Fibroblast of skin of right quadriceps (primary cell): ENCODE measurements at regions not wholly inside any gene's neighbourhood (a gene's known extent, or its start where the extent isn't known, plus 50 kb on each side); places are given as distances from the start of the nearest gene placed in this dataset.

Experiments
- DNase-seq: peaks from one replicate; pipeline ENCODE4 v3.0.0-alpha.2; 2013

DNA sequence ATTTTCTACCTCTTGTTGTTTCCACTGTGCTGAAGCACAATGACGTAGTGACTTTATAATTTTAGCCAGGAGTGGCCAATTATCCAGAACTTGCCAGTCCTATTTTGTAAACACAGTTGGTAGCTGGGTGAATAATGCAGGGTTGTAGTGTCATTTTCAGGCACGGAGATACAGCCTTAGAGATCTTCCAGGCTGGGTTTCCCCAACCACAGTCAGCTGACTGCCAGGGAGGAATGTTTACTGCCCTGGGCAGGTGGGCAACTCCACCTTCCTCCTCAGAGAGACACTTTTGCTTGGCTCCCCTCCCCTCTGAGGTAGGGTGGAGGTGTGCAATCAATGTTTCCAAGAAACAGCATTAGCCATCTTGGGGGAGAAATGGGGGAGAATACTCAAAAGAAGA lies 228.1 kb upstream of the NR4A3 start:
- DNase-seq = no peak

DNA sequence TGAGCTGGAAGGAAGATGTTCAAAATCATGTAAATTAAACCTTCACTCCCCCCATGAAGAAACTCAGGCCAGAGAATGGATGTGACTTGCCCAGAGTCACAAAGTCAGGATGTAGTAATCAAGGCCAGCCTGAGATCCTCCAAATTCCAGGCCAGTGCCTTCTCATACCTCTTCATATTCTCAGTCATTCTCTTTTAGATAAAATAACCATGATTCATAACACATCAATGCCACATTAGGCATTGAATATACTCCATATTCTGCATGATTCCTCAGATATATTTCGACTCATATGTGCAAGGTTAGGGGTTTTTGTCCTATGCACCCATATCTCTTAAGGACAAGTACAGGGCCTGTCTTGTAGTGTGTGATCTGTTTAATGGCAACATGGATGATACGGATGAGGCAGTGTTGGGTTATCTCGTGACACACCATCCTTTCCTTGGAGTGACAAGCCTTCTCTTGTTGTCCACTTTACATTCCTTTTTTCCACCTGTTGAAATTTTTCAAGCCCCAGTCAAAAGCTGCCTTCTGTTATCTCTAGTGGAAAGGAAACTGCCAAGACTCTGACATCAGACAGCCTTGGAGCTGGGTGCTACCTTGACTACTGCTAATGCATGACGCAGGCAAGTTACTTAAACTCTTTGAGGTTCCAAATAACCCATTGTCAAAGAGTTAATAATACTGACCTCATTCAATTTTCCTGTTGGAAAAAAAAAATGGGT lies 227.5 kb upstream of the NR4A3 start:
- DNase-seq = no peak

DNA sequence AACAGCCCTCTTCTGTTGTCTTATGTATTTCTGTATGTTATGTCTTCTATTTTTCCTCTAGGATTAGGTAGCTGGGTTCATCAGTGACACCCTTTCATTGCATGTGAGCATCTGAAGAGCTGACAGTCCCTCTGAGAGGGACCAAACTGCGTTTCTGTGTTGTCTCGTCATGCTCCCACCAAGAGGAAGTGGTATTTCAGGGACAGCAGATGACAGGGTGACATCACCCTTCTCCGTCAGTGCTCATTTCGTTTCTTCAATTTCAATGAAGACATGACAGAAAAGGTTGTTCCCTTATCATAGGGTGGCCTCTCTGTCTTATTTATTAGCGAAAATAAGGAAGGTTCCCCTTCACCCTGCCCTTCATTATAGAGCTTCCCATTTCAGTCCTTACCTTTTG lies 225.9 kb upstream of the NR4A3 start:
- no peak for DNase-seq

DNA sequence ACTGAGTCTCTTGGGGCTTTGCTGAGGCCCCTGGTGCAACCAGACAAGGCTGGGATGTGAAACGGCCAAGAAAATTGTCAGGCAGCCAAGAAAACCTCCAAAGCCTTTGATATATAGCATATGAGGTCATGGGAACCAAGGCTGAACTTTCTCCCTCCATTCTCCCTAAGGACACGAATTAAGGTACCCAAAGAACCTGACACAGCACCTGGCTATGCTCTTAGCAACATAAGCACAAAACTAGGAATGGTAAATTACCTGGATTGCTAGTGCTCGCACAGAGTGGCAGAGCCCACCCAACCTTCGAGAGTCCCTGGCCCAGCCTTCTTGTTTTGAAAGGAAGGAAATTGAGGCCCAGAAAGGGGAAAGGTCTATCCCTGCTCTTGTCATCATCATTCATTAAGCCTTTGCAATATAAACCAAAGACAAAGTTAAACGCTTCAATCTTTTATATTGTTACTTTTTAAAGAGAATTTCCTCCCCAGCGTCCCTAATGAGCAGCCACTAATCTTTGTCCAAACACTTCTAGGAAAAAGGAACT lies 220.0 kb upstream of the NR4A3 start:
- DNase-seq = peak; percentile 15

DNA sequence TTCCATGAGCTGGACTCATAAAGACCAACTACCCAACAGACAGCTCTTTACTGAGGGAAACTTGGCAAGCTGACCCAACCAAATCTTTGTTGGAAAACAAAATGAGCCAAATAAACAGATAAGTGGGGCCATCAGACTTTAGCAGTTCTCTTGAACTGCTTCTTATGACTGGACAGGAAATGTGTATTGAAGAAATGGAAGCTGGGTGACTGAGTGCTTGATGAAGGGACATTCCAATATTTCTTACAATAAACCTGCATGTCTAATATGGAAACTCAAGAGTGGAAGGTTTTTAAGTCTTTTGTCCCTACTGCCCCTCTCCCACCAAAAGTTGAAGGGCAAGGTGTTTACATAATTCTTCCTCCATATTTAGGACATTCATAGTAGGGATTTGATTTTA lies 218.8 kb upstream of the NR4A3 start:
- no peak for DNase-seq

DNA sequence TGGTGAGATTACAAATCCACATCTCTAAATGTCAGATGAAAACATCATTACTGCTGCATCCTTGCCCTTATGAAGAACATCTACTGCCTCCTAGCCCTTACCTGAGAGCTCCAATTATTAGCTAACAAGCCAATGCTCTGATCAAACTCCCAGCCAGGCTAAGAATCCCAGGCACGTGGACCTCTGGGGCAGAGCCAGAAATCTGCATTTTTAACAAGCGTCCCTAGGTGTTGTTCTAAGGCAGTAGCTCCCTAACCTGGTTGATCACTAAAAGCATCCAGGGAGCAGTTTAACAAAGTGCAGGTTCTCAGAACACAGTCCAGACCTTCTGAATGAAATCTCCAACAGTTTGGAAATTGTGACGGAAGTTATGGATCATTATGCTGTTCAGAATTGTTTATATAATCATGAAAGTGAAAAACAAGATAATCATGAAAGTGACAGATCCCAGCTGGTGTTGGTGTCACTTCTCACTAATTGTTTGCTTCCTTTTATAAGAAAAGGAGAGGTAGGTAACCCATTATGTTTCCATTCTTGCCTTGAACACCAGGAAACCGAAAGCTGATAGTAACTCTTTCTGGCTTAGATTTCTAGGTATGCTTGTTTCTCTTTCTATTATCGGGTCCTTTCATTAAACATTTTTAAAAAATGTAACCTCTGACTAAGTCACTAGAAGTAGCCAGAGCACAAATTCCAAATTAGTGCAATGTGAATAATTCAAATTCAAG lies 216.5 kb upstream of the NR4A3 start:
- DNase-seq = no peak

DNA sequence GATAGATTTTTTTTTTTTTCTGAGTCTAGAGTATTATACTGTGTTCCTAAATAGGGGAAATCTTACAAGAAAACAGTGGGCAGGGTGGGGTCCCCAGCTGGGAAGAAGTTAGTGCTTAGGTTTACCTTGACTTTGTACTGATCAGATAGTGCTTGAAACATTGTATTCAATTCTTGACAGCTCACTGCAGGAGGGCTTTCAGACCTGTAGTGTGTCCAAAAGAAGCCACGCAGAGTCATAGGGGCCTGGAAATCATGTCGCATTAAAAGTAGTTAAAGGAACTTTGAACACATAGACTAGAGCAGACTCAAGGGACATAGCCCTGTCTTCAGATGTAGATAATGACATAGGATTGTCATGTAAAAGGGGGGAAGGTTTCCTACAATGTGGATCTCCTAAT lies 215.4 kb upstream of the NR4A3 start:
- DNase-seq = no peak

DNA sequence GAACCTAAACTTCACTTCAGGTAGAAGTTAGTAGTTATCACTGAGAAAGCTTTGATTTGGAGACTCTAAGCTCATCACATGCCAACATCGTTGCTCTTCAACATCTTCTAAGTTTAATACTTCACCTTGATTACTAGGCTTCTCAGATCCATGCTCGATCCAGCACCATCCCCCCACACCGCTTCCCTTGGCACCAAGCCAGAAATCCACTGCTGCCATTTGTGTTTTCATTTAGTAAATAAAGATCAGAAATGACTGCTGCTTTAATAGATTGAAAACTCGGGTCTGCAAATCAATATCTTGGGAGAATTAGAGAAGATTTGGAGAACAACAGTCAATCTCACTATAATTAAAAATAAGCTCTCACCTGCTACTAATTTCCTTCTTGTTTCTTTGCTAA lies 214.7 kb upstream of the NR4A3 start:
- DNase-seq = no peak

DNA sequence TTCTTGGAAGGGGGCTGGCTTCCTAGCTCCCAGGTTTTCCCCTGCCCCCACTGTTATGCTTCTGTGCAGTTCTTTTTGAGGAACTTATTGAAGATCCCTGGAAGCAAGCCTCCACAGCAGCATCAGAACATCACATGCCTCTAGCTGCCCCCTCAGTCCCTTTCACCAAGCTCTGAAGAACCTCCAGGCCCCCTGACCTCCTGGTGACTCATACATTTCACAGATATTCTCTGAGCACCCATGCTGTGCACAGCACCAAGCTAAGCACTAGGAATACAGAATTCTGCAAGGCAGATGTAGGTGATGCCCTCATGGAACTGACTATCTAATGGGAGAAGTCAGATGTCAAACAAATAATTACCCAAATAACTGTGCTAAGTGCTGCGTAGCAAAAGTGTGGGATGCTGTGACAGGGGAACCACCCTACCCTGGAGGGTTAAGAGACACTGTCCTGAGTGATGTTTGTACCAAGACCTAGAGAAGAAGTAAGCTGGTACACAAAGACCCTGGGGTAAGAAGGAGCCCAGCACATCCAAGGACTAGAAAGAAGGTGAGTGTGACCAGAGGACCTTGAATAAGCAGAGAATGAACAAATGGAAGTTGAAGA lies 213.7 kb upstream of the NR4A3 start:
- peak; percentile 21 for DNase-seq

DNA sequence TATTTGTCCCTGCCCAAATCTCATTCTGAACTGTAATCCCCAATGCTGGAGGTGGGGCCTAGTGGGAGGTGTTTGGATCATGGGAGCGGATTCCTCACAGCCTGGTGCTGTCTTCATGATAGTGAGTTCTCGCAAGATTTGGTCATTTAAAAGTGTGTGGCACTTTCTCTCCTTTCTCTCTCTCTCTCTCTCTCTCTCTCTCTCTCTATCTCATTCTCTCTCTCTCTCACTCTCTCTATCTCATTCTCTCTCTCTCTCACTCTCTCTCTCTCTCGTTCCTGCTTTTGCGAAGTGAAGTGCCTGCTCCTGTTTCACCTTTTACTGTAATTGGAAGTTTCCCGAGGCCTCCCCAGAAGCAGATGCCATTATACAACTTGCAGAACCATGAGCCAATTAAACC lies 207.3 kb upstream of the NR4A3 start:
- DNase-seq = no peak

DNA sequence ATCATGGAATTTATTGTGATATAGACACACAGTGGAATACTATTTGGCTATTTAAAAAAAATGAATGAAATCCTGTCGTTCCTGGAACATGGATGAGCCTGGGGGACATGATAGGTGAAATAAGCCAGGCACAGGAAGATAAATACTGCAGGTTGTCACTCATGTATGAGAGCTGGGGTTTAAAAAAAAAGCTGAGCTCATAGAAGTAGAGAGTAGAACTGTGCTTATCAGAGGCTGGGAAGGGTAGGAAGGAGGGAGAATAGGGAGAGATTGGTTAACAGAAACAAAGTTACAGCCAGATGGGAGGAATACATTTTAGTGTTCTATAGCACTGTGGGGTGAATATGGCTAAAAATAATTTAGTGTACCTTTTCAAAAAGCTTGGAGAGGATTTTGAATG lies 200.6 kb upstream of the NR4A3 start:
- no peak for DNase-seq

DNA sequence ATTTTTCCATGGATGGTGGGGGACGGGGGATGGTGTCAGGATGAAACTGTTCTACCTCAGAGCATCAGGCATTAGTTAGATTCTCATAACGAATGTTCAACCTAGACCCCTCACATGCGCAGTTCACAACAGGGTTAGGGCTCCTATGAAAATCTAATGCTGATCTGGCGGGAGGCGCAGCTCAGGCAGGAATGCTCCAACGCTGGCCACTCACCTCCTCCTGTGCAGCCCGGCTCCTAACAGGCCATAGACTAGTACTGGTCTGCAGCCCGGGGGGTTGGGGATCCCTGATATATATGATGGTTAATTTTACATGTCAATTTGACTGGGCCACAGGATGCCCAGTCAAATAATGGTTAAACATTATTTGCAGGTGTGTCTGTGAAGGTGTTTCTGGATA lies 199.0 kb upstream of the NR4A3 start:
- no peak for DNase-seq

DNA sequence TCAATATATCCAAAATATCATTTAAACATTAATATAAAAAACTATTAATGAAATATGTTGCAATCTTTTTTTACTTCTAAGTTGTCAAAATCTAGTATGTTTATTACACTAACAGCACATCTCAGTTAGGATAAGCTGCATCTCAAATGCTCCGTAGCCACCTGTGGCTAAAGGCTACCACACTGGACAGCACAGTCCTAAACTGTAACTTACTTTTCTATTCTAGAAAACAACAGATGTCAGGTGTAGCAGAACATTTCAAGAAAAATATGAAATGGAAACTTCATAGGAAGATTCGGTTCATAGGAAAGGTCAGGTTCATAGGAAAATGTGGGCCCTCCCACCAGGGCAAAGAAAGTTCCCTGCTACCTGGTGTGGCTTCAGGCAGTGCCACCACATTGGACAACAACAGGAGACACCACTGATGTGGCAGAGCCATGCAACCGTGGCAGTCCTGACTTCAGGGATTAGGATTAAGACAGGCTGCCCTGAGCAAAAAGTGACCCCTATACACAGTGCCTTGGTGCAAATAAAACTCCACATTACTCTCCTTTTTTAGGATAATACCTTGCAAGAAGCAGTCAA lies 197.8 kb upstream of the NR4A3 start:
- no peak for DNase-seq

DNA sequence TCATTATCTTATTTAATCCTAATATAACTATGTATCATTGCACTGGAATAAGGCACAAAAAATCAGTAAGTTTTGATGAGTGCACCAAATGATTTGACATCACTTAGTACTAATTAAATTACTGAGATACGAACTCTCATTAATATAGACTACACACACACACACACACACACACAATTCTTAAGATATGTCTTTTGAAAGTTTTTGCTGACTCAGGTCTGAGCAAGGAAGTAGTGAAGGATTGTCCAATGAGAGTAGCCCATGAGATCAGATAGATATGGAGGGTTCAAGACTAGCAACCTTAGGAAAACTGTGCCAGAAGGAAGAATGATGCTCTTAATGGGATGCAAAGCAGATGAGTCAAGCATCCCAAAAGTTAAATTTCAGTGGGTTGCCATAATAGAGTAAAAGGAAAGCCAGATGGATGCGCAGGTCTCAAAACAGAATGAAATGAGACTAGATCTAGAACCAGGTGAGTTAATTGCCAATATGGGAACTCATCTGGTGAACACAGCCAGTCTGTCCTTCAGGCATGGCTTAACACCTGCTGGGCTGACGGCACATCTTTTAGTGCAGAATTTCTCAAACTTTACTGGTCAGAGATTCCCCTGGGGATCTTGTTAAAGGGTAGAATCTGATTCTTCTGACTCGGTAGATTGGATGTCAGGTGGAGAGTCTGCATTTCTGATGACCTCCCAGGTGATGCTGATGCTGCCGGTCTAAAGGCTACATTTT lies 197.0 kb upstream of the NR4A3 start:
- DNase-seq = no peak

DNA sequence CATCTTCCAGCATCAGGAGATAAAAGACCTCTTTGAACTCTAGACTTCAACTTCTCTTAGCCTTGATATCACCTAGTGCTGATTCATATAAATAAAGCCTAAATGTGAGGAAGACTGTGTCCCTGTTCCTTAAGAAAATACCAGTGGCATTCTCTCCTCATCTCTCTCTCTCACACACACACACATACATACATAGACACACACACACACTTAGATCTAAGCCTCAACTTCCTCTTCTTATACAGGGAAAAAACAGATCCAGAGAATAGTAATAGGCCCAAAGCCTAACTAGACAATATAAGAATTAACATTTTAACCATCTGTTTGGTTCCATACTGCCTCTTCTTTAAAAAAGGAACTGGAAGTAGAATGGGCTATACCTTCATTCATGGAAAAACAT lies 195.3 kb upstream of the NR4A3 start:
- DNase-seq = no peak

DNA sequence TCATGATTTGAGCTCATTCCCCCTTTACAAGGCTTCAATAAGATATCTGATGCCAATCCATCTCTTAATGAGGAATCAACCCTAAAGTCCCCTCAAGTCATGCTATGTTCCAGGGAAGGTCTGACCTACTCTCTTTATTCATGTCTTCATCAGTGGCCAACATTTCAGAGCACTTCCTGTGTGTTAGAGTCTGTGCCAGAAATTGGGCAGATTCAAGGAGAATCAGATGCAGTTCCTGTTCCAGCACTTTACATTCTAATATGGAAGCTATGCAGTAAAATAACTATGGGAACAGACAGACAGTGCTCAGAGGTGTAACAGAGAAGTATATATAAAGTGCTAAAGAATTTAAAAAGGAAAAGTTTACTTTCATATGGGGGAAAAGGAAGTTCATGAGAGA lies 193.4 kb upstream of the NR4A3 start:
- no peak for DNase-seq

DNA sequence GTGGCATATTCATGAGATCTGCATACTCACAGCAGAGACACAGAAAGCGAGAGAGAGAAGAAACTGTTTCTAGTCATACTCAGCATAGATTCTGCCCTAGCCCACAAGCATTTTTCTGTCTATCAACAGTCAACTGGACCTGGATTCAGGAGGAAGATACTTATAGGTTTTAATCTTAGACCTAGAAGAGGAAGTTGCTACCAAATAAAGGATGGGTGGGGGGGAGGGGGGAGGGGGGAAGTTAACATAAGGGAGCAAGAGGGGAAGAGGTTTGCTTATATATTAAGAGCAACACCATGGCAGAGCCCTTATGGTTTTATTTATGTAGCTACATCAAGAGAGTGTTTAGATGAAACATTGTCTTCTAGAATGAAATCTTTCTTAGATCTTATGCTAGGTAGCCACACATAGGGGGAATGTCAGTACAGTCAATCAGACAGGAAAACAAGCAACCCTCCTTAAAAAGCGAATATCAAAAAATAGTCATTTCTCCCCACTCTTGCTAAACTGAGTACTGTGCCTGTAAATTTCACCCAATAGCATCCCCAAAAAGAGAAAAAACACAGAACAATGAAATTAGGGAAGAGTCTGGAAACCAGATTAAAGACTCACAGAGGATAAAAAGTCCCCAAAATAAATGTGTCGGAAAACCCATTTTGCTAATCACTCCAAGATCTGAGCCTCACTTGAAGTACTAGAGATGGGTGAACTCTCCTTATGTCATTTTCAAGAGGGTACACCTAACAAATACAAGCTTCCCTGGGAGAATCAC lies 192.7 kb upstream of the NR4A3 start:
- no peak for DNase-seq

DNA sequence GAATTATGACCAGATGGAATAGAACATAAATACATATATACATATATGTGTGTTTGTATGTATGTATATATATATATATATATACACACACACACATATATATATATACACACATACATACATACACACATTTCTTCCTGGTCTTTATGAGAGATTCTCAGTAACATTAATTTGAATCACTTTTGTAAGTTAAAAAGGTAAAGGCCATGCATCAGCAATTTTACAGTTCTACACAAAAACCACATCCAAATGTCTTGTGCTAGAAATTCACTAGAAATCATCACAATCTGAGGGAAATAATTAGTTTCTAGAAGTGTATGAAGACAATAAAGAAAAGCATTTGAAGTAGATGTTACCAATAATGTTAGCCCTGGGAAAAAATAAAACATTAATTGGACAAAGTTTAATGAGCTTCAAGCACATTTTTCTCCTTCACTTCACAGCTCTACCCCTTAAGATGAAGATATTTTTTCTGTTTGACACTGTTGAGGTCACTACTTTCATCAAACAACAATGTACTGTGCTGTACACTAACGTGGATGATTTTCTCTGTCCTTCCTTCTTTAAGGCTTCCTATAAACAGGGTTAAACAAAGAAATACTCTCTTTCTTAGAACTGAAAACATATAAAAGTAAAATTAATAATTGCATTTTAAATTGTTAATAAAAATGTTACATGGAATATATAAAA lies 189.2 kb upstream of the NR4A3 start:
- DNase-seq = no peak

DNA sequence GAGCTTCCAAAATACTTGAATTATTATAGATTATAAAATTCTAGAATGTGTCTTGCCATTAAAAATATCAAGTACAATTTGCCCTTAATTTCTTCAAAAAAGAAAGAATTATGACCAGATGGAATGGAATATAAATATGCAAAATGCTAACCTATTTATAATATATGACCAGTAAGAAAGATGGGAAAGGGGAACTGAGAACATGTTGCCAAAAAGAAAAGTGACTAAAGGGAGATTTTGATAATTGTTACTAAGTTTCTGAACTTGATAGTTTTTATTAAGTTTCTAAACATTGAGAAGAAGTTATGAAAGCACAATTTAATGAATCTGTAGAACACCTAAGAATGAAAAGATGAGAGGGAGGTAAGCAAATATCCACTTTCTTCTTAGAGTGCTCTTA lies 188.4 kb upstream of the NR4A3 start:
- no peak for DNase-seq

DNA sequence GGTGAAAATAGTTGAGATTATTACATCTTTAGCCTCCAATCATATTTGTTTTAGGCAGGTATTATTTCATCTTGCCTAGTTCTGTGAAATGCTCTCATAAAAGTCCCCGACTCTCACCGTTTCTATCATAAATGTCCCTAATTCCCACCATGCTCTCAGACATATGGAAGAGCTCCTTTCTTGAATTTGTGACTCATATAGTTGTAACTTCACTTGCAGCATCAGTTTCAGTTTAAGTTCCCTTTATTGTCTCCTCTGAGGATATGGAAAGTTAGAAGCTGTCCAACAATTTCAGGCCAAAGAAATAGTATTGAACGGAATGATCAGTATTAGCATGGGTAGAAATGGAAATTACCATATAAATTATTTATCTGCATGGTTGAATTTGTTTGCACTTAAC lies 187.5 kb upstream of the NR4A3 start:
- DNase-seq = peak; percentile 22

DNA sequence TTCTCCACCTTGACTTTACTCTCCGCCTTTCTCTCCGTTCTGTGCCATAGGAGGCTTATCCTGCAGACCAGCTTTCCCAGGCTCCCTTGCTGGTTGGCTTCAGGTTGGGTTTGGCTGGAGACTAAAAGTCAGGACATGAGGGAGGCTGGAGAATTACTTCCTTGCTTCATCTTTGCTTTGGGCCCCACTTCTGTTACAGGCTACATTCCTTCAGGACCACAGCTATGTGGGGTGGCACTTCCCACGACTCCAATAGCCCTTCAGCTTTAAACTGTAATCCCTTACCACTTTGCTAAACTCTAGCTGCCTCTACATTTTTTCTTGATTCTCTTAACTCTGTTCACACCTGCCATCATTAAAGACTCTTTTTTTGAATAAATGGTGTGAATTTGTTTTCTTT lies 186.7 kb upstream of the NR4A3 start:
- DNase-seq = peak; percentile 42

DNA sequence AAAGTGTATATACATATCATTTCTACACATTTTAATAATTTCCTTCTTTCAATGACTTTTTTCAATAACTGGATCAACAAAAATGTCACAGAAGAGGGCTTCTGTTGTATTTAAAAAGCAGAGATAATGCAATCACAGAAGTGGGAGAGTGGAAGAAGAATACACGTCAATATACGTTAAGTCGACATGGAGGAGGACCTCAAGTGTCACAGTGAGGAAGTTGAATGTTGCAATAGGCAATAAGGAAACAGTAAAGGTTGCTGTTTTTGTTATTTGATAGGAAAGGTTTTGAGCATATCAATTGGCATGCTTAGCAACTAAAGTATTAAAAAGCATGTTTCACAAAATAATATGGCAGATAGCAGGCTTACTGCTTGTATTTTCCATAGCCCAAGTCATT lies 184.0 kb upstream of the NR4A3 start:
- no peak for DNase-seq
